GM23338 (cell line): ENCODE measurements at regions not wholly inside any gene's neighbourhood (a gene's known extent, or its start where the extent isn't known, plus 50 kb on each side); places are given as distances from the start of the nearest gene placed in this dataset.

Experiments
- CREB1 ChIP-seq: fragments of 250-450 bp; sonication (Bioruptor Pico); IDR thresholded peaks from 2 replicates; pipeline ENCODE4 v1.5.0; 2020; ENCODE audit warnings: low read depth, mild to moderate bottlenecking, moderate library complexity
- CTCF ChIP-seq, 2 experiments: fragments of 200-600 bp in 1 of 2; sonication (generic) in 1 of 2; conservative IDR thresholded peaks; 2 replicates each; pipeline versions ENCODE4 v1.5.1 to v1.6.1; 2016 to 2017; ENCODE audit warnings: antibody characterized with exemption in 2 of 2, low read depth in 2 of 2, mild to moderate bottlenecking in 2 of 2, moderate library complexity in 1 of 2
- ETS1 ChIP-seq: IDR thresholded peaks from 2 replicates; pipeline ENCODE4 v1.6.1; 2016; ENCODE audit warnings: antibody characterized with exemption
- EZH2 ChIP-seq: fragments of 200-600 bp; sonication (generic); IDR thresholded peaks from one replicate; pipeline ENCODE4 v1.8.0; 2017; ENCODE audit warnings: antibody characterized with exemption, mild to moderate bottlenecking, low read depth; ENCODE audit not compliant: unreplicated experiment
- EZH2phosphoT487 ChIP-seq: fragments of 200-600 bp; sonication (generic); IDR thresholded peaks from one replicate; pipeline ENCODE4 v1.8.1; 2018; ENCODE audit warnings: antibody characterized with exemption; ENCODE audit not compliant: unreplicated experiment
- JUNB ChIP-seq: IDR thresholded peaks from one replicate; pipeline ENCODE4 v1.6.1; 2016; ENCODE audit warnings: antibody characterized with exemption; ENCODE audit not compliant: unreplicated experiment
- POLR2AphosphoS5 ChIP-seq: IDR thresholded peaks from 2 replicates; pipeline ENCODE4 v1.6.1; 2016; ENCODE audit warnings: antibody characterized with exemption, low read depth
- TF ChIP-seq, protein P1 (sequence below): IDR thresholded peaks from one replicate; pipeline ENCODE4 v1.6.1; 2018; ENCODE audit warnings: antibody characterized with exemption; ENCODE audit not compliant: unreplicated experiment
- TF ChIP-seq, protein P2 (sequence below): fragments of 250-450 bp; sonication (Bioruptor Pico); IDR thresholded peaks from 2 replicates; pipeline ENCODE4 v1.5.0; 2020; ENCODE audit warnings: mild to moderate bottlenecking, moderate library complexity

DNA sequence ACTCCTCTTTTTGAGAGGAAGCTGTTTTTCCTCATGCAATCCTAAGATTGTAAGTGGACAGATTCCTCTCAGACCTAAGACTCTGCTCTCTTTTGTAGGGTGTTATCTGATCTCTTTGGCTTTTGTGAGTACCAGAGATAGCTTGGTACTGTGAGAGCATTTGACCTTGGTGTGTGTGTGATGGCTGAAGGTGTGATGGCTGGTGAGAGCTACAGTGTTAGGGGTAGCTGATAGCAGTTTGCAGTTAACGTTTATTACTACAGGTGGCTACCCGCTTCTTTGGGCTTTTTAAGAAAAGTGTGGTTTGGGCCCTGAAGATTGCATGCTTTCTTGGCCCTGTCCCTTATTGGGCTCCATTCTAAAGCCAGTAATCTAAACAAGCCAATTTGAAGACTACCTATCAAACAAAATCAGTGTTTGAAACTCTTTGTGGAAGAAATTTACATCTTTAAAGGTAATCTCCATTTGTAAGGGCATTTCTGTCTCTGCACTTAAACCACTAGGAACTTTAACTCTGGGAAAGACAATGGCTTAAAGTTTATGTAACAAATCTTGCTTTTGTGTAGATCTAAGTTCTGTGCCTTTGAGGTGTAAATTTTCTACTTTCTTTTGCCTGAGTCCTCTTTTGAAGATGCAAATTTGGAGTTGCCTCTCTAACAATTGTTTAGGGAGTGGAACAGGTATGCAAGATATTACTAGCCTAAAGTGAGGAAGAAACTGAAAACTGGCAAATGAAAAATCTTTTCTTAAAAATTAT lies 85.3 kb upstream of the SERBP1 start:
- TF ChIP-seq CTCF (conservative IDR thresholded peaks at IDR 0.05; ENCODE audit: low read depth in 2 of 2): no peak
- TF ChIP-seq, protein P1, sequence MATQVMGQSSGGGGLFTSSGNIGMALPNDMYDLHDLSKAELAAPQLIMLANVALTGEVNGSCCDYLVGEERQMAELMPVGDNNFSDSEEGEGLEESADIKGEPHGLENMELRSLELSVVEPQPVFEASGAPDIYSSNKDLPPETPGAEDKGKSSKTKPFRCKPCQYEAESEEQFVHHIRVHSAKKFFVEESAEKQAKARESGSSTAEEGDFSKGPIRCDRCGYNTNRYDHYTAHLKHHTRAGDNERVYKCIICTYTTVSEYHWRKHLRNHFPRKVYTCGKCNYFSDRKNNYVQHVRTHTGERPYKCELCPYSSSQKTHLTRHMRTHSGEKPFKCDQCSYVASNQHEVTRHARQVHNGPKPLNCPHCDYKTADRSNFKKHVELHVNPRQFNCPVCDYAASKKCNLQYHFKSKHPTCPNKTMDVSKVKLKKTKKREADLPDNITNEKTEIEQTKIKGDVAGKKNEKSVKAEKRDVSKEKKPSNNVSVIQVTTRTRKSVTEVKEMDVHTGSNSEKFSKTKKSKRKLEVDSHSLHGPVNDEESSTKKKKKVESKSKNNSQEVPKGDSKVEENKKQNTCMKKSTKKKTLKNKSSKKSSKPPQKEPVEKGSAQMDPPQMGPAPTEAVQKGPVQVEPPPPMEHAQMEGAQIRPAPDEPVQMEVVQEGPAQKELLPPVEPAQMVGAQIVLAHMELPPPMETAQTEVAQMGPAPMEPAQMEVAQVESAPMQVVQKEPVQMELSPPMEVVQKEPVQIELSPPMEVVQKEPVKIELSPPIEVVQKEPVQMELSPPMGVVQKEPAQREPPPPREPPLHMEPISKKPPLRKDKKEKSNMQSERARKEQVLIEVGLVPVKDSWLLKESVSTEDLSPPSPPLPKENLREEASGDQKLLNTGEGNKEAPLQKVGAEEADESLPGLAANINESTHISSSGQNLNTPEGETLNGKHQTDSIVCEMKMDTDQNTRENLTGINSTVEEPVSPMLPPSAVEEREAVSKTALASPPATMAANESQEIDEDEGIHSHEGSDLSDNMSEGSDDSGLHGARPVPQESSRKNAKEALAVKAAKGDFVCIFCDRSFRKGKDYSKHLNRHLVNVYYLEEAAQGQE: no peak
- no peak for TF ChIP-seq EZH2
- TF ChIP-seq POLR2AphosphoS5: peak; percentile 69
- TF ChIP-seq ETS1: no peak
- TF ChIP-seq, protein P2, sequence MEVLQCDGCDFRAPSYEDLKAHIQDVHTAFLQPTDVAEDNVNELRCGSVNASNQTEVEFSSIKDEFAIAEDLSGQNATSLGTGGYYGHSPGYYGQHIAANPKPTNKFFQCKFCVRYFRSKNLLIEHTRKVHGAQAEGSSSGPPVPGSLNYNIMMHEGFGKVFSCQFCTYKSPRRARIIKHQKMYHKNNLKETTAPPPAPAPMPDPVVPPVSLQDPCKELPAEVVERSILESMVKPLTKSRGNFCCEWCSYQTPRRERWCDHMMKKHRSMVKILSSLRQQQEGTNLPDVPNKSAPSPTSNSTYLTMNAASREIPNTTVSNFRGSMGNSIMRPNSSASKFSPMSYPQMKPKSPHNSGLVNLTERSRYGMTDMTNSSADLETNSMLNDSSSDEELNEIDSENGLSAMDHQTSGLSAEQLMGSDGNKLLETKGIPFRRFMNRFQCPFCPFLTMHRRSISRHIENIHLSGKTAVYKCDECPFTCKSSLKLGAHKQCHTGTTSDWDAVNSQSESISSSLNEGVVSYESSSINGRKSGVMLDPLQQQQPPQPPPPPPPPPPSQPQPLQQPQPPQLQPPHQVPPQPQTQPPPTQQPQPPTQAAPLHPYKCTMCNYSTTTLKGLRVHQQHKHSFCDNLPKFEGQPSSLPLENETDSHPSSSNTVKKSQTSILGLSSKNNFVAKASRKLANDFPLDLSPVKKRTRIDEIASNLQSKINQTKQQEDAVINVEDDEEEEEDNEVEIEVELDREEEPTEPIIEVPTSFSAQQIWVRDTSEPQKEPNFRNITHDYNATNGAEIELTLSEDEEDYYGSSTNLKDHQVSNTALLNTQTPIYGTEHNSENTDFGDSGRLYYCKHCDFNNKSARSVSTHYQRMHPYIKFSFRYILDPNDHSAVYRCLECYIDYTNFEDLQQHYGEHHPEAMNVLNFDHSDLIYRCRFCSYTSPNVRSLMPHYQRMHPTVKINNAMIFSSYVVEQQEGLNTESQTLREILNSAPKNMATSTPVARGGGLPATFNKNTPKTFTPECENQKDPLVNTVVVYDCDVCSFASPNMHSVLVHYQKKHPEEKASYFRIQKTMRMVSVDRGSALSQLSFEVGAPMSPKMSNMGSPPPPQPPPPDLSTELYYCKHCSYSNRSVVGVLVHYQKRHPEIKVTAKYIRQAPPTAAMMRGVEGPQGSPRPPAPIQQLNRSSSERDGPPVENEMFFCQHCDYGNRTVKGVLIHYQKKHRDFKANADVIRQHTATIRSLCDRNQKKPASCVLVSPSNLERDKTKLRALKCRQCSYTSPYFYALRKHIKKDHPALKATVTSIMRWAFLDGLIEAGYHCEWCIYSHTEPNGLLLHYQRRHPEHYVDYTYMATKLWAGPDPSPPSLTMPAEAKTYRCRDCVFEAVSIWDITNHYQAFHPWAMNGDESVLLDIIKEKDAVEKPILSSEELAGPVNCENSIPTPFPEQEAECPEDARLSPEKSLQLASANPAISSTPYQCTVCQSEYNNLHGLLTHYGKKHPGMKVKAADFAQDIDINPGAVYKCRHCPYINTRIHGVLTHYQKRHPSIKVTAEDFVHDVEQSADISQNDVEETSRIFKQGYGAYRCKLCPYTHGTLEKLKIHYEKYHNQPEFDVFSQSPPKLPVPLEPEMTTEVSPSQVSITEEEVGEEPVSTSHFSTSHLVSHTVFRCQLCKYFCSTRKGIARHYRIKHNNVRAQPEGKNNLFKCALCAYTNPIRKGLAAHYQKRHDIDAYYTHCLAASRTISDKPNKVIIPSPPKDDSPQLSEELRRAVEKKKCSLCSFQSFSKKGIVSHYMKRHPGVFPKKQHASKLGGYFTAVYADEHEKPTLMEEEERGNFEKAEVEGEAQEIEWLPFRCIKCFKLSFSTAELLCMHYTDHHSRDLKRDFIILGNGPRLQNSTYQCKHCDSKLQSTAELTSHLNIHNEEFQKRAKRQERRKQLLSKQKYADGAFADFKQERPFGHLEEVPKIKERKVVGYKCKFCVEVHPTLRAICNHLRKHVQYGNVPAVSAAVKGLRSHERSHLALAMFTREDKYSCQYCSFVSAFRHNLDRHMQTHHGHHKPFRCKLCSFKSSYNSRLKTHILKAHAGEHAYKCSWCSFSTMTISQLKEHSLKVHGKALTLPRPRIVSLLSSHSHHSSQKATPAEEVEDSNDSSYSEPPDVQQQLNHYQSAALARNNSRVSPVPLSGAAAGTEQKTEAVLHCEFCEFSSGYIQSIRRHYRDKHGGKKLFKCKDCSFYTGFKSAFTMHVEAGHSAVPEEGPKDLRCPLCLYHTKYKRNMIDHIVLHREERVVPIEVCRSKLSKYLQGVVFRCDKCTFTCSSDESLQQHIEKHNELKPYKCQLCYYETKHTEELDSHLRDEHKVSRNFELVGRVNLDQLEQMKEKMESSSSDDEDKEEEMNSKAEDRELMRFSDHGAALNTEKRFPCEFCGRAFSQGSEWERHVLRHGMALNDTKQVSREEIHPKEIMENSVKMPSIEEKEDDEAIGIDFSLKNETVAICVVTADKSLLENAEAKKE: no peak
- no peak for TF ChIP-seq CREB1
- TF ChIP-seq EZH2phosphoT487: no peak
- no peak for TF ChIP-seq JUNB
